ENCODE measurements at regions not wholly inside any gene's neighbourhood (a gene's known extent, or its start where the extent isn't known, plus 50 kb on each side); places are given as distances from the start of the nearest gene placed in this dataset.
"Not testable (repeated sequence)": the region's sequence is repeated elsewhere in the genome, so short reads cannot be mapped to it uniquely, and the experiment has no call there.

DNA sequence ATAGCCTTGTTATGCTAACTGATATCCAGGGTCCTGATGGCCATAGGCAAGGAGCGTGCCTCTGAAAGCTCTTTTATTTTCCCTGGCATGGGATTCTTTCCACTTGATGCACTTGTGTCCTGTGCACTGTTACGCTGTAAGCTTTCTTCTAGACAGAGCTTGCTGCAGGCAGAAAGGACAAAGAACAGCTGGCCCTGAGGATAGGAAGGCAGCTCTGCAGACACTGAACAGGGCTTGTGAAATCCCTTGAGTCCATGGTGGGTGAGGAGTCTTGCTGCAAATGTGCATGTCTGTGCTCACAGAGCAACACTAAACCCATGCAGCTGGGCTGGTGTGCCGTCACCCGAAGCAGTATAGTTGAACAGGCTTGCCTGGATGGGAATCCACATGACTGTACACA is 126.6 kb downstream of the AKAP11 start:
- DNase-seq (ENCODE audit: low spot score): no peak

GRCh38 chr13:42400188-42400833 is 128.4 kb downstream of the AKAP11 start:
- DNase-seq (ENCODE audit: low spot score): no peak

- DNase-seq (ENCODE audit: low spot score): no peak
These were observed 129.4 kb downstream of the AKAP11 start for GRCh38 chr13:42401376-42401775.

DNA sequence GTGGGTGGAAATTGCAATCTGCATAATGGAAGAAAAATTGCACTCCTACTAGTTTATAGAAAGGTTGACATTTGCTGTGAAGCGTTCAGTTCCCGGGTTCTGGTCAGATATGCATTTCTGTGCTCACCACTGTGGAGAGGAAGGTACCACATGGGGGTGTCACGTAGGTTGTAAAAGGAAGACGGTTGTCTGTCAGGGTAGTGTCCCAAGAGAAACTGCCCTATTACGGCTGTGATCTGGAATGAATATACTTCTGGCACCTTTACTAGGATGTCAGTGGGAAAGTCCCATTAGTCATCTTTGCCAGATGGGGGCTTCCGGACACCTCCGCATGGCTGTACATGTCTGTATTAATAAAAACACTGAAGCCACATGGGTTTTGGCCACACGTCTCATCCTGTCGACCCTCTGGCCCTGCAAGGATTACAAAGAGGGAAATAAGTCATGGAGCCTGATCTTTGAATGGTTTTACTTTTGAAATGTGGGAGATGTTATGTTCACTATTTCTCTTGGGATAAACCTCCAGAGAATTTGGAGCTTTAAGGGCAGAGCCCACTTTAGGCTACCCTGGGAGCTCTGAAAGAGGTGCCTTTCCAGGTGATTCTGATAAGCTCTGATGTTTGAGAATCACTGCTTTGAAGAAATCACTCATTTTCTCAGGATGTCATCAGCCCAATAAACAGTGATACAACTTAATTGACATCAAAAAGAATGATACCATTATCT is 133.9 kb downstream of the AKAP11 start:
- peak; percentile 25 for DNase-seq (ENCODE audit: low spot score)

GRCh38 chr13:42409075-42409474 is 137.1 kb downstream of the AKAP11 start:
- DNase-seq (ENCODE audit: low spot score): no peak

GRCh38 chr13:42409551-42409950 is 137.6 kb downstream of the AKAP11 start:
- no peak for DNase-seq (ENCODE audit: low spot score)

GRCh38 chr13:42412812-42413483 is 141.0 kb downstream of the AKAP11 start:
- no peak for DNase-seq (ENCODE audit: low spot score)

GRCh38 chr13:42413484-42413815 is 141.5 kb downstream of the AKAP11 start:
- no peak for DNase-seq (ENCODE audit: low spot score)

- DNase-seq (ENCODE audit: low spot score): no peak
These were observed 145.7 kb downstream of the AKAP11 start for GRCh38 chr13:42417626-42418025.

- no peak for DNase-seq (ENCODE audit: low spot score)
These were observed 146.2 kb downstream of the AKAP11 start for GRCh38 chr13:42418184-42418583.

- DNase-seq (ENCODE audit: low spot score): no peak
These were observed 148.4 kb downstream of the AKAP11 start for GRCh38 chr13:42420304-42420703.

GRCh38 chr13:42422681-42423080 is 150.7 kb downstream of the AKAP11 start:
- DNase-seq (ENCODE audit: low spot score): no peak

- no peak for DNase-seq (ENCODE audit: low spot score)
These were observed 149.8 kb upstream of the TNFSF11 start for GRCh38 chr13:42424182-42424581.

DNA sequence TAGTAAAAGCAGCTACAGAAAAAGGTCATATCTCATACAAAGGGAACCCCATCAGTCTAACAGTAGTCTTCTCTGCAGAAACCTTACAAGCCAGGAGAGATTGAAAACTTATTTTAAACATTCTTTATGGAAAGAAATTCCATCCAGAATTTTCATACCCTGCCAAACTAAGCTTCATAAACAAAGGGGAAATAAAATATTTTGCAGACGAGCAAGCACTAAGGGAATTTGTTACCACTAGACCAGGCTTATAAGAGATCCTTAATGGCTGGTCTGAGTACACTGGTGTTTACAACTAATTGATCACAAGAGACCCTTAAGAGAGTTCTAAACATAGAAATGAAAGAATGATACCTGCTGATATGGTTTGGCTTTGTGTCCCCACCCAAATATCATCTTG is 128.6 kb upstream of the TNFSF11 start:
- DNase-seq (ENCODE audit: low spot score): no peak

DNA sequence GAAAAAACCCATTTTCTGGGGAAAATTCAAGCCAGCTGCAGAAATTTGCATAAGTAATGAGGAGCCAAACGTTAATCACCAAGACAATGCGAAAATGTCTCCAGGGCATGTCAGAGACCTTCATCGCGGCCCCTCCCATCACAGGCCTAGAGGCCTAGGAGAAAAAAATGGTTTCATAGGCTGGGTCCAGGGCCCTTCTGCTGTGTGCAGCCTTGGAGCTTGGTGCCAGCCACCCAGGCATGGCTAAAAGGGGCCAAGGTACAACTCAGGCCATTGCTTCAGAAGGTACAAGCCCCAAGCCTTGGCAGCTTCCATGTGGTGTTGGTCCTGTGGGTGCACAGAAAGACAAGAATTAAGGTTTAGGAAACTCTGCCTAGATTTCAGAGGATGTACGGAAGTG is 127.4 kb upstream of the TNFSF11 start:
- DNase-seq (ENCODE audit: low spot score): not testable (repeated sequence)

DNA sequence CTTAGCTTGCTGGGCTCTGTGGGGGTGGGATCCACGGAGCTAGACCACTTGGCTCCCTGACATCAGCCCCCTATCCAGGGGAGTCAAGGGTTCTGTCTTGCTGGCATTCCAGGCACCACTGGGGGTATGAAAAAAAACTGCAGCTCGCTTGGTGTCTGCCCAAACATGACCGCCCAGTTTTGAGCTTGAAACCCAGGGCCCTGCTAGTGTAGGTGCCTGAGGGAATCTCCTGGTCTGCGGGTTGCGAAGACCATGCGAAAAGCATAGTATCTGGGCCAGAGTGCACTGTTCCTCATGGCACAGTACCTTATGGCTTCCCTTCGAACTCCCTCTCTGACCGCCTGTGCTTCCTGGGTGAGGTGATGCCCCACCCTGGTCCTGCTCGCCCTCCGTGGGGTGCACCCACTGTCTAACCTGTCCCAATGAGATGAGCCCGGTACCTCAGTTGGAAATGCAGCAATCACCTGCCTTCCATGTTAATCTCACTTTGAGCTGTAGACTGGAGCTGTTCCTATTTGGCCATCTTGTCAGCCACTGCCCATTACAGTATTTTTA is 120.8 kb upstream of the TNFSF11 start:
- no peak for DNase-seq (ENCODE audit: low spot score)

GRCh38 chr13:42454749-42455148 is 119.2 kb upstream of the TNFSF11 start:
- no peak for DNase-seq (ENCODE audit: low spot score)

- no peak for DNase-seq (ENCODE audit: low spot score)
These were observed 115.8 kb upstream of the TNFSF11 start for GRCh38 chr13:42458193-42458592.

DNA sequence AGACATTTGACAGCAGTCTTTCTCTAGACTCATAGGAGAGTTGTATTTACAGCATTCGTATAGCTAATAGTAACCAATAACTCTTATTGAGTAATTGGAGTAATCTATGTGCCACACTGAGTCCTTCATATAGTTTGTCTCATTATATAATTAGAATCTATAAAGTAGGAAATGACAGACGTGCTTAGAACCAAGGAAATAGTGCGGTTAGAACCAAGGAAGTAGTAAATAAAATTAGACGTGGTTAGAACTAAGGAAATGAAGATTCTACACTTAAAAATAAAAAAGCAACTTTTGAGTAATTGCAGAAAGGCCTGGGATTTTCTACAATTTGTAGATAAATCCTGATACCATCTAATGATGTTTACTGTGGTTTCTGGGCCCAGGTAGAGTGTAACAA is 107.8 kb upstream of the TNFSF11 start:
- DNase-seq (ENCODE audit: low spot score): peak; percentile 16

- peak; percentile 39 for DNase-seq (ENCODE audit: low spot score)
These were observed 107.3 kb upstream of the TNFSF11 start for GRCh38 chr13:42466609-42467008.

GRCh38 chr13:42474954-42475353 is 99.0 kb upstream of the TNFSF11 start:
- DNase-seq (ENCODE audit: low spot score): no peak

DNA sequence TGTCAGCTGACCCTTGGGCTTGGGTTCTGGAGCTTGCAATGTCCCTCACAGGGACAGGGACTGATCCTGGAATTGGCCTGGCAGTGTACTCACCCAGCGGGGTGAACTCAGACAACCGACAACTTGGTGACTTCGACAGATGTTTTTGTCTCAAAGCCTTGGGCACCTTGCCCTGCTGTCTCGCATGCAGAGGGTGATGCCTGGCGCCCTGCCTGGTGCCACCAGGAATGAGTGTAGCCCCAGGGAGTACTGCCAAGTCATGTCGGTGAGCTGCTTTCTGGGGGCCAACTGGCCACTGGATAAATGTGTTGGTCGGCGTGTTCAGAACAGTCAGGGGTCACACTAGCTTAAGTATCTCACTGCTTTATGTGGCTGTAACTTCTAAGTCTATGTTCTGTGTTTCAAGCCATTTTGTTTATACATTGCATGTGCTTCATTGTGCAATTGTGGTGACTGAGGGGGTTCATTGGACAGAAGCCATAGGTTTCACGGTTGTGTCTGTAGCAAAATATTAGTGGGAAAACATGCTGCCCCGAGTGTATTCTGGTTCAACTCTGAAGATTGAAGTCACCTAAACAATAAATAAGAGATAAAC is 96.3 kb upstream of the TNFSF11 start:
- no peak for DNase-seq (ENCODE audit: low spot score)
